Vagina (tissue), 2 donors: ENCODE measurements at regions not wholly inside any gene's neighbourhood (a gene's known extent, or its start where the extent isn't known, plus 50 kb on each side); places are given as distances from the start of the nearest gene placed in this dataset.

Source experiments
- CTCF ChIP-seq, 3 experiments: fragments of 450-650 bp in 2 of 3; fragments of 200-600 bp in 1 of 3; sonication (generic) in 1 of 3; IDR thresholded peaks; one replicate each; pipeline ENCODE4 v1.5.1; 2017 to 2019; ENCODE audit warnings: antibody characterized with exemption in 3 of 3, mild to moderate bottlenecking in 2 of 3, moderate library complexity in 2 of 3
- POLR2AphosphoS5 ChIP-seq, 2 donors: sonication (generic); formaldehyde crosslinking; IDR thresholded peaks; one replicate each; pipeline ENCODE4 v1.9.0; 2017; ENCODE audit warnings: antibody characterized with exemption in 2 of 2, mild to moderate bottlenecking in 2 of 2, low read depth in 1 of 2; ENCODE audit not compliant: insufficient read depth in 1 of 2

- no peak for TF ChIP-seq CTCF (IDR thresholded peaks at IDR 0.05)
- no peak for TF ChIP-seq POLR2AphosphoS5 (IDR thresholded peaks at IDR 0.05; ENCODE audit: insufficient read depth in 1 of 2, low read depth in 1 of 2)
These were observed 1160.4 kb downstream of the BRD1 start for GRCh38 chr22:48667289-48667688.
